H54 (cell line): ENCODE measurements at regions not wholly inside any gene's neighbourhood (a gene's known extent, or its start where the extent isn't known, plus 50 kb on each side); places are given as distances from the start of the nearest gene placed in this dataset.
"Not testable (repeated sequence)": the region's sequence is repeated elsewhere in the genome, so short reads cannot be mapped to it uniquely, and the experiment has no call there.

Experiments
- DNase-seq: peaks from one replicate; pipeline ENCODE4 v3.0.0; 2011; ENCODE audit warnings: low spot score, mixed read lengths; ENCODE audit not compliant: insufficient read length
- FAIRE-seq: peaks from 3 replicates; lab custom pipeline; 2011; peaks lifted over from hg19 to GRCh38; lab: Jason Lieb, UNC

DNA sequence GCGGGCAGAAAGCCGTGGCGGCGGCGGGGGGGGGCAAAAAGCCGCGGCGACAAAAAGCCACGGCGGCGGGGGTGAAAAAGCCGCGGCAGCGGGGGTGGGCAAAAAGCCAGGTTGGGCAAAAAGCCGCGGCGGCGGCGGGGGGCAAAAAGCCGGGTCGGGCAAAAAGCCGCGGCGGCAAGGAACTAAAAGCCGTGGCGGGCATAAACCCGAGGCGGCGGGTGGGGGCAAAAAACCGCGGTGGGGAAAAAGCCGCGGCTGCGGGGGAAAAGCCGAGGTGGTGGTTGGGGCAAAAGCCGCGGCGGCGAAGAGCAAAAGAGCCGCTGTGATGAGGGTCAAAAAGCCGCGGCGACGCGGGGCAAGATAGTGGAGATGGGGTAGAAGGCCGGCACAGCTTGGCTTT lies 1834.2 kb downstream of the FOXD4L5 start:
- not testable (repeated sequence) for FAIRE-seq

DNA sequence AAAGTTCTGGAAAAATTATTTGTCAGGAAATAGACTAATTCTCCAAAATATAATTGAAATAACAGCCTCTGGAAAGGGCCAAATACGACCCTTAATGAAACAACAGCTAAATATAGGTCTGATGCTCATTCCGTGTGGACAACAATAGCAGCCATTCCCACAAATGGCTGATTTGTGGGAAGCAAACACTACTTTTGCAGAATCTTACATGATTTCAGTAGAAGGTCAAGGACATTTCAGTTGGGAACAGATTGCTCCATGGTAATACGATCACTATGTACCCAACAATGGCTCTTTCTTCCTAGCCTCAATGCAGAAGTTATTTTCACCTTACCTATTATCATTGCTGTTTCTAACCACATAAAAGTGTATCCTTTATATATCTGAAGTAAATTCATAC lies 1859.9 kb downstream of the FOXD4L5 start:
- not testable (repeated sequence) for FAIRE-seq, DNase-seq

More for the DNA sequence above, 1834.2 kb downstream of the FOXD4L5 start:
- DNase-seq = not testable (repeated sequence)

DNA sequence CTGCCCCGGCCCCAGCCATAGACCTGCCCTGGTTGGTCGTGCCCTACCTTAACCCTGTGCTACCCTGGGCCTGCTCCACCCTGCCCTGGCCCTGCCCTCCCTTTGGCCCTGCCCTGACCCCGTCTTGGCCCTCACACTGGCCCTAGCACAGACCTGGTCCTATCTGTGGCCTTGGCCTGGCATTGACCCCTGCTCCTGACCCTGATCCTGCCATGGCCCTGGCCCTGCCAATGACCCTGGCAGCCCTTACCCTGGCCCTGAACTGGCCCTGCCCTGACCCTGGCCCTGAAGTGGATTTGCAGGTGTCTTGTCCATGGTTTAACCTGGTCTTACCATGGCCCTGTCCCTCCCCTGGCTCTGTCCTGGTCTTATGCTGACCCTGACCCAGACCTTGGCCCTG lies 1894.1 kb downstream of the FOXD4L5 start:
- DNase-seq, FAIRE-seq: not testable (repeated sequence)

GRCh38 chr9:63385479-63385878 lies 1899.5 kb downstream of the FOXD4L5 start:
- not testable (repeated sequence) for FAIRE-seq, DNase-seq

- FAIRE-seq, DNase-seq: not testable (repeated sequence)
Measured at GRCh38 chr9:63379864-63380263, 1905.1 kb downstream of the FOXD4L5 start.

DNA sequence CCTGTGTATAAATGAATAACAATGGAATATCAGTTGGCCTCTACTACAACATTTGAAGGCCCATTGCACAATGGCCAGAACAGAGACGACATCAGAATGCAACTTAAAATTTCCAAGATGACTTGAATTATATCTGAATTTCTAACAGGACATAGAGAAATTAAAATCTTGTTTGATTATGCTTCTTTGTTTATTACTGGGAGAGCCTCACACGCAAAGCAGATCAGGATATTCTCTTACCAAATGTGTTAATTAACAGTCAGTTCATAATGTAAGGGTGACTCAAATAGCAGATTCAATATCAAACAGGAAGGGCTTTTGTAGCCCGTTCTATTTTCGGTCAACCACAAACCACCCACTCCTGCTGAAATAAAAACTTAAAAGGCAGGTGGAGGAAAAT lies 1930.8 kb downstream of the FOXD4L5 start:
- not testable (repeated sequence) for FAIRE-seq, DNase-seq

GRCh38 chr9:63347347-63347746 lies 1937.7 kb downstream of the FOXD4L5 start:
- FAIRE-seq = peak; percentile 97
- DNase-seq = not testable (repeated sequence)

DNA sequence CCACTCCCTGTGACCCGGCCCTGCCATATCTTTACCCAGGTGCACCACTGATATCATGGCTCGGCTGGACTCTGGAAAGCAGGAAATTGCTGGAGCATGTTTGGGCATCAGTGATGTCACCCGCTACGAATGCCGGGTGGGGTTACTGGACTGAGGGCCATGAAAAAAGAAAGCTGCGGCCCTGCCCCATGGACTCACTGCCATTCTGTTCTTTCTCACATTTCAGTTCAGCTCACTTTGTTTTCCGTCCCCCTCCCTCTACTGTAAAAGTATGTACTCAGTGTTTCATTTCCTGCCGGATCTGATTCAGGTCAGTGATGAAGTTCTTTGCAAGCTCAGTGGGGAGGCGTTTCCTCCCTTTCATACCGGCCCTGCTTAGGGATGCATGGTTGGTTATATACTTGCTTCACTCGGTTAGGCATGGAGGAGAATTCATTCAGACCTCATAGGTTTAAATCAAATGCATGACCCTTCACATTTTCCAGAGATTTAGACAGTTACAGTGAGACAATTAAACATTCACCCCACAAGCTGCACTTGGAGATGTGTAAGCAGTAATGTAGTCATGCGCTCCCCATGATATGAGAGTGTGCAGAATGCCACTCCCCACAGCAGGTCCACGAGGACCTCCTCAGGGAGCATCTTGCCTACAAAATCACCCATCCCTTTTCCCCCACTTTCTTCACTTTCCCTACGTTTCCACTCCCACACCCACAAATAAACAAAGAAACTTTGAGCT lies 1938.5 kb downstream of the FOXD4L5 start:
- not testable (repeated sequence) for DNase-seq
- FAIRE-seq = peak; percentile 98

GRCh38 chr9:63344408-63344807 lies 1940.6 kb downstream of the FOXD4L5 start:
- not testable (repeated sequence) for DNase-seq, FAIRE-seq

GRCh38 chr9:63342528-63342927 lies 1942.5 kb downstream of the FOXD4L5 start:
- not testable (repeated sequence) for DNase-seq, FAIRE-seq

GRCh38 chr9:63337899-63338604 lies 1947.0 kb downstream of the FOXD4L5 start:
- FAIRE-seq = peak; percentile 99

GRCh38 chr9:63335286-63335685 lies 1949.7 kb downstream of the FOXD4L5 start:
- not testable (repeated sequence) for FAIRE-seq, DNase-seq

More at GRCh38 chr9:63337899-63338604, 1947.0 kb downstream of the FOXD4L5 start:
- not testable (repeated sequence) for DNase-seq

DNA sequence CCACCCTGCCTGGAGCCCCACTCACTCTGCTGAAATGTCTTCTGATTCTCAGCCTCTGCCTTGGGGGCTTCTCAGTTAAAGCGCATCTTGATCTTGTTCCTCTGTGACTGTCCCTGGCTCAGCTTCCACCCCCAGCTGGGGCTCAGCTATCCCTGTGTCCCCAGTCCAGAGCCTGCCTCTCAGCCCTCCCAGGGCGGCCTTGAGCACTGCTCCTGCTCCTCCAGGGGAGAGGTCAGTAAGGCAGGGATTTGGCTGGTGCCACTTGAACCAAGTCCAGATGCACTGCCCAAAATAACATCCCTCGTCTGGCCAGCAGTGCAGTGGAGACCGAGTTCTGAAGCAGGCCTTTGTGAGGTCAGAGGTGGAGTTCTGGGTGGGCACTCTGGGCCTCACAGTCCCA lies 1950.8 kb downstream of the FOXD4L5 start:
- DNase-seq, FAIRE-seq: not testable (repeated sequence)

DNA sequence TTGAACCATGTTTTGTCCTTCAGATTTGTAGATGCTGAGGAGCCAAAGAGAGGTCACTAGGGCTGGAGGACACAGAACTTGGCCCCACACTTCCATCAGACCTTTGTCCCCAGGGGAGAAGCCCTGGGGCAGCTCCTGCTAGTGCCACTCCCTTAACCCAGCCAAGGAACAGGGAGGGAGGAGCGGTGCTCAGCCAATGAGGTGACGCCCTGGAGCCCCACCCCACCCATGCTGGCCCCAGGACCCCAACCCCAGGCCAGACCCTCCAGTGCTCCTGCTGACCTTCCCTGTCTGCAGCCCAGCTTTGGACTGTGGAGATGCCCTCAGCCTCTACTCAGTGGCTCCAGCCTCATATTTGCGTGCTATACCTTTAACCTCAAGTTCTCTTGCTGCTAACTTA lies 1951.9 kb downstream of the FOXD4L5 start:
- FAIRE-seq, DNase-seq: not testable (repeated sequence)

- not testable (repeated sequence) for FAIRE-seq, DNase-seq
Measured at GRCh38 chr9:63328313-63328712, 1956.7 kb downstream of the FOXD4L5 start.

DNA sequence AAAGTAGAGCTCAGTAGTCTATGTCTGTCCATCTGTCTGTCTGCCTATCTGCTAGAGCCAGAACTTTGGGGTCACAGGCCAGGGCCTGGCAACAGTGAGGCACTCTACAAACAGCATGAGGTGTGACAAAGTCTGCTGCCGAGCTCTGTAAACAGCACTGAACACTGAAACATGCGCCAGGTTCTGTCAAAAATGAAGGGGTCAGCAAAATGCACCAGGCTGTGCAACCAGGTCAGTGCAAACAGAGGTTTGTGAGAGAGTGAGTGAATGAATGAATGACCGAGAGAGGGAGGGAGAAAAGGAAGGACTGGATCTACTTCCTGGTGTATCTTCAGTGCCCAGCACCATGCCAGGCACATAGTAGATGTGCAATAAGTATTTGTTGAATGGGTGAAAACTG lies 1957.8 kb downstream of the FOXD4L5 start:
- not testable (repeated sequence) for FAIRE-seq, DNase-seq

DNA sequence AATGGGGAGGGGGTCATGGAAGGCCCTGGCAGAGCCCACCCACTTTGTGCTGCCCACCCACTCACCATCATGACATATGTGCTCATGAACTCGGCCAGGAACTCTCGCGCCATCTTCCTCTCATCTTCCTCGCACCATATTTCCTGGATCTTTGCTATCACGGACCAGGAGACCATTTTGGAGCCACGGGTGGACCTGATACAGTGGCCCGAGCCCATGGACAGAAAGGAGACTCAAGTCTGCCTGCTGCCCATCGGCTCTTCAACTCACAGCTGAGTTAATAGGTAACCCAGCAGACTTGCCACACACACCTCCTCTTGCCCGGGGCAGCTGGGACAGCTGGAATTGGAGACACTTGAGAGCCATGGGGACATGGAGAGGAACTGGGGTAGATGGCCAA lies 1958.3 kb downstream of the FOXD4L5 start:
- DNase-seq, FAIRE-seq: not testable (repeated sequence)

DNA sequence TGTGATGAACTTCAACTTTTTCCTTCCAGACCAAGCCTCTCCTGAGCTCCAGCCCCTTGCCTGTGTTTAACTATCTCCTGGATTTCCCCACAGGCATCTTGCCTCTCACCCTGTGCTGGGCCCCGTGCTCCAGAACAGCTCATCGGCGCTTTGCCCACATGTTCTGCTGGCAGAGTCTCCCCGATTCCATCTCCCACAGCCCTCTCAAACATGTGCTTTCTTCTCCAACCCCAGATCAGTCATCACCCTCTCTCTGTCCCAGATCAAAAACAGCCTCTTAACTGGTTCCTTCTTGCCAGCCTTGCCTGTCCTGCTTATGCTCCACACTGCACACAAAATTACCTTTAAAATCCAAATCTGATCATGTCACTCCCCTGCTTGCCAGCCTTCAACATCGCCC lies 1959.3 kb downstream of the FOXD4L5 start:
- not testable (repeated sequence) for FAIRE-seq, DNase-seq

GRCh38 chr9:63318093-63318492 lies 1966.9 kb downstream of the FOXD4L5 start:
- DNase-seq, FAIRE-seq: not testable (repeated sequence)

DNA sequence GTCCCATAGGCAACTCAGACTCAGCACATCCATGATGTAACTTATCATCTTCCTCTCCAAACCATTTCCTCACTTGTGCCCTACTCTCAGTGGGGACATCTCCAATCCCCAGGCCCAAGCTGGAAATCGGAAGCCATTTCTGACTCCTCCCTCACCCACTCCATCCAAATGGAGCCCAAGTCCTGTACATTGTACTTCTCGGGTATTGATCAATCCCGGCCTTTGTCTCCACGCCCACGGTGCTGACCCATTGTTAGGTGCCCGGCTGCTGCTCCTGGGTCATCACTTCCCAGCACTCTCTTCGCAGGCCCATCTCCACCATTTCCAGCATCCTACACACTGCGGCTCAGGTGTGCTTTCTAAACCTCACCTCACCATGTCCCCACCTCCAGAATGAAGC lies 1969.6 kb downstream of the FOXD4L5 start:
- not testable (repeated sequence) for DNase-seq, FAIRE-seq

- not testable (repeated sequence) for FAIRE-seq, DNase-seq
Measured at GRCh38 chr9:63296848-63297247, 1988.2 kb downstream of the FOXD4L5 start.
